SK-N-SH treated with all-trans-retinoic acid at 6 μM for 48 hours (cell line): ENCODE measurements at regions not wholly inside any gene's neighbourhood (a gene's known extent, or its start where the extent isn't known, plus 50 kb on each side); places are given as distances from the start of the nearest gene placed in this dataset.

ENCODE experiments used
- ATAC-seq: fragments of 200-7000 bp; cut with Tn5 transposase; 3 replicates; pipeline ENCODE4 v1.9.1; 2020; ENCODE audit warnings: mild to moderate bottlenecking, moderate library complexity
- ARNTL ChIP-seq: fragments of 450-650 bp; formaldehyde crosslinking; IDR thresholded peaks from 2 replicates; pipeline ENCODE4 v1.5.0; 2020; ENCODE audit warnings: low read depth, mild to moderate bottlenecking, moderate library complexity, borderline replicate concordance
- BACH2 ChIP-seq: fragments of 250-450 bp; sonication (Bioruptor Pico); IDR thresholded peaks from 2 replicates; pipeline ENCODE4 v1.9.0; 2021; ENCODE audit warnings: mild to moderate bottlenecking, borderline replicate concordance
- ESRRG ChIP-seq: fragments of 250-450 bp; sonication (Bioruptor Pico); IDR thresholded peaks from 2 replicates; pipeline ENCODE4 v1.6.1; 2021; ENCODE audit warnings: mild to moderate bottlenecking
- ISL1 ChIP-seq: fragments of 250-450 bp; sonication (Bioruptor Pico); IDR thresholded peaks from 2 replicates; pipeline ENCODE4 v2.1.2; 2022; ENCODE audit warnings: mild to moderate bottlenecking, moderate library complexity
- OSR1 ChIP-seq: fragments of 250-450 bp; sonication (Bioruptor Pico); IDR thresholded peaks from 2 replicates; pipeline ENCODE4 v1.8.0; 2022; ENCODE audit warnings: moderate library complexity, mild to moderate bottlenecking, inconsistent platforms
- PATZ1 ChIP-seq: fragments of 250-450 bp; sonication (Bioruptor Pico); IDR thresholded peaks from 2 replicates; pipeline ENCODE4 v1.8.0; 2020; ENCODE audit warnings: mild to moderate bottlenecking, moderate library complexity, borderline replicate concordance
- POU6F1 ChIP-seq: fragments of 250-450 bp; sonication (Bioruptor Pico); IDR thresholded peaks from 2 replicates; pipeline ENCODE4 v1.8.0; 2021; ENCODE audit warnings: low read depth, mild to moderate bottlenecking, moderate library complexity, borderline replicate concordance
- PPARA ChIP-seq: fragments of 250-450 bp; sonication (Bioruptor Pico); IDR thresholded peaks from 2 replicates; pipeline ENCODE4 v1.5.0; 2020; ENCODE audit warnings: mild to moderate bottlenecking, borderline replicate concordance
- RARB ChIP-seq: fragments of 250-450 bp; sonication (Bioruptor Pico); IDR thresholded peaks from 2 replicates; pipeline ENCODE4 v1.8.0; 2021; ENCODE audit warnings: mild to moderate bottlenecking, moderate library complexity
- TOX ChIP-seq: fragments of 250-450 bp; sonication (Bioruptor Pico); IDR thresholded peaks from 2 replicates; pipeline ENCODE4 v1.8.0; 2021; ENCODE audit warnings: mild to moderate bottlenecking, moderate library complexity, borderline replicate concordance
- TSHZ2 ChIP-seq: fragments of 250-450 bp; sonication (Bioruptor Pico); IDR thresholded peaks from 2 replicates; pipeline ENCODE4 v1.5.0; 2020; ENCODE audit warnings: mild to moderate bottlenecking, moderate library complexity
- ZC3H10 ChIP-seq: fragments of 250-450 bp; sonication (Bioruptor Pico); IDR thresholded peaks from 2 replicates; pipeline ENCODE4 v1.5.1; 2021; ENCODE audit warnings: mild to moderate bottlenecking, moderate library complexity
- ZFP3 ChIP-seq: fragments of 250-450 bp; sonication (Bioruptor Pico); IDR thresholded peaks from 2 replicates; pipeline ENCODE4 v1.5.0; 2020; ENCODE audit warnings: mild to moderate bottlenecking, moderate library complexity
- ZFP30 ChIP-seq: fragments of 450-650 bp; formaldehyde crosslinking; IDR thresholded peaks from 2 replicates; pipeline ENCODE4 v1.5.0; 2022; ENCODE audit warnings: mild to moderate bottlenecking, moderate library complexity
- ZNF565 ChIP-seq: fragments of 450-650 bp; formaldehyde crosslinking; conservative IDR thresholded peaks from 2 replicates; pipeline ENCODE4 v1.5.0; 2020; ENCODE audit warnings: low read depth, mild to moderate bottlenecking, moderate library complexity
- ZNF70 ChIP-seq: fragments of 450-650 bp; formaldehyde crosslinking; IDR thresholded peaks from 2 replicates; pipeline ENCODE4 v1.5.0; 2020; ENCODE audit warnings: mild to moderate bottlenecking, moderate library complexity
- ZNF8 ChIP-seq: fragments of 450-650 bp; formaldehyde crosslinking; IDR thresholded peaks from 2 replicates; pipeline ENCODE4 v1.5.0; 2020; ENCODE audit warnings: mild to moderate bottlenecking, moderate library complexity
- TF ChIP-seq, protein P1 (sequence below): fragments of 250-450 bp; sonication (Bioruptor Pico); IDR thresholded peaks from 2 replicates; pipeline ENCODE4 v1.5.1; 2021; ENCODE audit warnings: mild to moderate bottlenecking, moderate library complexity
- TF ChIP-seq, protein P2 (sequence below): fragments of 250-450 bp; sonication (Bioruptor Pico); IDR thresholded peaks from 2 replicates; pipeline ENCODE4 v1.5.1; 2020; ENCODE audit warnings: low read depth, mild to moderate bottlenecking, moderate library complexity

DNA sequence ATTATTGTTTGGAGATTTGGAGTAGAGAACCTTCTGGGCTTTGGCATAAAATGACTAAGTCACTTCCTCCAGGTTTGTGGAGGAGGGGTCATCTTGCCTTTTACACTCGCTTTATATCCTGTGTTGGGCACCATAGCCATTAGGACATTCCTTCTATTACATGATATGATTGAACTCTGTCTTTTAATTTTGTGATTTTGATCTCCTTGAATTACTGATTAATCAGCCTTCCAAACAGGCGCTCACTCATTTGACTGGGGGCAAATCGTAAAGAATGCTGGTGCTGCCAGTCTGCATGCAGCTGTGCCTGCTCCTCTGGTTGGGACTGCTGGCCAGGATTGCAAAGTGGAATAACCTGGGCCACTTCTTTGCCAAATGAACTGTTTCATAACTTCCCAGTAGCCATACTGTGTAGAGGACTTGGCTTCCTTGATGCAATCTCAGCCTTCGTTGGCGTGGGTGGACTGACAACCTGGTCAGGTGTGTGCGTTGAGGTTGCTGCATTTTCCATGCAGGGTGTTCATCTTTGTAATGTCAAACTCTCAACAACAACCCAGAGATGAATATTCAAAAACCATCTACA is 65.9 kb upstream of the RAB11FIP2 start:
- no peak for TF ChIP-seq ARNTL (CRISPR knock-in tag)
- TF ChIP-seq, protein P1, sequence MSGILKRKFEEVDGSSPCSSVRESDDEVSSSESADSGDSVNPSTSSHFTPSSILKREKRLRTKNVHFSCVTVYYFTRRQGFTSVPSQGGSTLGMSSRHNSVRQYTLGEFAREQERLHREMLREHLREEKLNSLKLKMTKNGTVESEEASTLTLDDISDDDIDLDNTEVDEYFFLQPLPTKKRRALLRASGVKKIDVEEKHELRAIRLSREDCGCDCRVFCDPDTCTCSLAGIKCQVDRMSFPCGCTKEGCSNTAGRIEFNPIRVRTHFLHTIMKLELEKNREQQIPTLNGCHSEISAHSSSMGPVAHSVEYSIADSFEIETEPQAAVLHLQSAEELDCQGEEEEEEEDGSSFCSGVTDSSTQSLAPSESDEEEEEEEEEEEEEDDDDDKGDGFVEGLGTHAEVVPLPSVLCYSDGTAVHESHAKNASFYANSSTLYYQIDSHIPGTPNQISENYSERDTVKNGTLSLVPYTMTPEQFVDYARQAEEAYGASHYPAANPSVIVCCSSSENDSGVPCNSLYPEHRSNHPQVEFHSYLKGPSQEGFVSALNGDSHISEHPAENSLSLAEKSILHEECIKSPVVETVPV (CRISPR knock-in tag) = no peak
- no peak for TF ChIP-seq ZFP3
- TF ChIP-seq OSR1 = no peak
- no peak for TF ChIP-seq POU6F1
- no peak for TF ChIP-seq TSHZ2
- TF ChIP-seq ZNF70 (CRISPR knock-in tag) = no peak
- TF ChIP-seq RARB (CRISPR knock-in tag) = no peak
- TF ChIP-seq, protein P2, sequence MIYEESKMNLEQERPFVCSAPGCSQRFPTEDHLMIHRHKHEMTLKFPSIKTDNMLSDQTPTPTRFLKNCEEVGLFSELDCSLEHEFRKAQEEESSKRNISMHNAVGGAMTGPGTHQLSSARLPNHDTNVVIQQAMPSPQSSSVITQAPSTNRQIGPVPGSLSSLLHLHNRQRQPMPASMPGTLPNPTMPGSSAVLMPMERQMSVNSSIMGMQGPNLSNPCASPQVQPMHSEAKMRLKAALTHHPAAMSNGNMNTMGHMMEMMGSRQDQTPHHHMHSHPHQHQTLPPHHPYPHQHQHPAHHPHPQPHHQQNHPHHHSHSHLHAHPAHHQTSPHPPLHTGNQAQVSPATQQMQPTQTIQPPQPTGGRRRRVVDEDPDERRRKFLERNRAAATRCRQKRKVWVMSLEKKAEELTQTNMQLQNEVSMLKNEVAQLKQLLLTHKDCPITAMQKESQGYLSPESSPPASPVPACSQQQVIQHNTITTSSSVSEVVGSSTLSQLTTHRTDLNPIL (CRISPR knock-in tag) = no peak
- no peak for TF ChIP-seq ZC3H10 (CRISPR knock-in tag)
- TF ChIP-seq ZNF565 (CRISPR knock-in tag) = no peak
- TF ChIP-seq PPARA (CRISPR knock-in tag) = no peak
- no peak for TF ChIP-seq ZFP30 (CRISPR knock-in tag)
- TF ChIP-seq TOX (CRISPR knock-in tag) = no peak
- TF ChIP-seq PATZ1 = no peak
- TF ChIP-seq ISL1 = no peak
- no peak for TF ChIP-seq ESRRG (CRISPR knock-in tag)
- ATAC-seq = no peak

DNA sequence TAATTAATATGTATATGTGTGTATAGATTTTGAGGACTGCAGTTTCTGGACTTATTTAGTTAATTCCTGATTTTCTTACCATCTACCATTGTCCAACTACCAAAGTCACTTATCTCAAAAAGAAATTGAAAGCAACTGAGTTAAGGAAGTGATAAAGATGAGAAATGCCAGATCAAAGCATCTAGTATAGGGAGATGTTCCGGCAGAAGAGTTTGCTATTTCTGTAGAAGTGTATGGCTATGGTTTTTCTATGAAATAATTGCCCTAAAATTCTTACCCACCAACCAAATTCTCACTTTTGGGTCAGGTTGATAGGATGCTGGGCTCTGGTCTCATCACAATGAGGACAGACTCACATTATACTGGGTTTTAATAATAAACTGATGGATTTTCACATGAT is 64.0 kb upstream of the RAB11FIP2 start:
- no peak for ATAC-seq
- no peak for TF ChIP-seq ARNTL (CRISPR knock-in tag)
- TF ChIP-seq BACH2 = no peak
- TF ChIP-seq PPARA (CRISPR knock-in tag) = no peak

- ATAC-seq = no peak
- TF ChIP-seq ZFP3 = no peak
- TF ChIP-seq TSHZ2 = peak; percentile 76; the same call in 1 of the 2 replicates
- TF ChIP-seq, protein P2 (CRISPR knock-in tag) = no peak
- TF ChIP-seq ARNTL (CRISPR knock-in tag) = no peak
- TF ChIP-seq OSR1 = no peak
- TF ChIP-seq ZNF8 = no peak; the same call in 1 of the 2 replicates
- no peak for TF ChIP-seq ZC3H10 (CRISPR knock-in tag)
- TF ChIP-seq ESRRG (CRISPR knock-in tag) = peak; percentile 63; the same call in 1 of the 2 replicates
- no peak for TF ChIP-seq POU6F1
- TF ChIP-seq RARB (CRISPR knock-in tag) = no peak
- no peak for TF ChIP-seq BACH2
- TF ChIP-seq ZNF70 (CRISPR knock-in tag) = 0 out of 2 replicates have a peak, but pooled peaks have one; percentile 24
- TF ChIP-seq ISL1 = no peak
Observed at GRCh38 chr10:118108194-118109026, 61.7 kb upstream of the RAB11FIP2 start.
